ENCODE measurements at regions not wholly inside any gene's neighbourhood (a gene's known extent, or its start where the extent isn't known, plus 50 kb on each side); places are given as distances from the start of the nearest gene placed in this dataset.

- peak; percentile 90 for TF ChIP-seq POLR2AphosphoS5 (IDR thresholded peaks at IDR 0.05)
- peak; percentile 94 for TF ChIP-seq EP300 (conservative IDR thresholded peaks at IDR 0.05; ENCODE audit: poor library complexity, severe bottlenecking)
- no peak for TF ChIP-seq SMC3 (conservative IDR thresholded peaks at IDR 0.05; ENCODE audit: poor library complexity)
- peak; percentile 46 for TF ChIP-seq REST (IDR thresholded peaks at IDR 0.05; ENCODE audit: borderline replicate concordance)
- TF ChIP-seq RAD21 (conservative IDR thresholded peaks at IDR 0.05): peak; percentile 22
- no peak for TF ChIP-seq CTCF (IDR thresholded peaks at IDR 0.05; ENCODE audit: poor library complexity, severe bottlenecking)
- no peak overlapping the region for H3K4me2 ChIP-seq (ENCODE audit: low read length)
- no peaks in the 10 kb centered on the region for H3K36me3 ChIP-seq (ENCODE audit: insufficient read depth, low read length)
- no peaks in the 10 kb centered on the region for H3K79me2 ChIP-seq (replicated peaks; ENCODE audit: insufficient read depth, low read length)
- H3K27ac ChIP-seq (ENCODE audit: low read length): peak overlapping the region; percentile 37
- no peaks in the 10 kb centered on the region for H4K20me1 ChIP-seq (ENCODE audit: insufficient read depth)
- H3K27me3 ChIP-seq (ENCODE audit: insufficient read depth, low read depth, low read length): no peaks in the 10 kb centered on the region
- H3K9ac ChIP-seq (ENCODE audit: low read length): no peak overlapping the region
- H3K9me2 ChIP-seq (ENCODE audit: insufficient read depth, low read length): no peaks in the 10 kb centered on the region
- no peaks in the 10 kb centered on the region for H3F3A ChIP-seq (ENCODE audit: insufficient read depth, low read length, poor library complexity, severe bottlenecking)
- H2AFZ ChIP-seq (ENCODE audit: low read depth, low read length): no peak overlapping the region
- H3K9me3 ChIP-seq (ENCODE audit: low read length): no peaks in the 10 kb centered on the region
- H3K4me3 ChIP-seq (ENCODE audit: low read length): no peak overlapping the region
Observed at GRCh38 chr16:59236804-59237458, 502.8 kb upstream of the GOT2 start.

- H2AFZ ChIP-seq (ENCODE audit: low read depth, low read length): no peak overlapping the region
Observed at GRCh38 chr16:59224401-59224800, 490.3 kb upstream of the GOT2 start.

More at GRCh38 chr16:59224401-59224800, 490.3 kb upstream of the GOT2 start:
- H3K9ac ChIP-seq (ENCODE audit: low read length): no peak overlapping the region
- no peaks in the 10 kb centered on the region for H3K79me2 ChIP-seq (replicated peaks; ENCODE audit: insufficient read depth, low read length)
- no peaks in the 10 kb centered on the region for H3K9me3 ChIP-seq (ENCODE audit: low read length)
- no peak overlapping the region for H3K4me3 ChIP-seq (ENCODE audit: low read length)
- no peaks in the 10 kb centered on the region for H3K36me3 ChIP-seq (ENCODE audit: insufficient read depth, low read length)
- no peaks in the 10 kb centered on the region for H3K27me3 ChIP-seq (ENCODE audit: insufficient read depth, low read depth, low read length)
- no peaks in the 10 kb centered on the region for H3F3A ChIP-seq (ENCODE audit: insufficient read depth, low read length, poor library complexity, severe bottlenecking)
- H4K20me1 ChIP-seq (ENCODE audit: insufficient read depth): no peaks in the 10 kb centered on the region
- no peak overlapping the region for H3K27ac ChIP-seq (ENCODE audit: low read length)
- no peak overlapping the region for H3K4me2 ChIP-seq (ENCODE audit: low read length)
- TF ChIP-seq POLR2AphosphoS5 (IDR thresholded peaks at IDR 0.05) (no peak), REST (IDR thresholded peaks at IDR 0.05; ENCODE audit: borderline replicate concordance) (no peak), TAF1 (IDR thresholded peaks at IDR 0.05; ENCODE audit: low read depth) (no peak), EP300 (conservative IDR thresholded peaks at IDR 0.05; ENCODE audit: poor library complexity, severe bottlenecking) (no peak), SMC3 (conservative IDR thresholded peaks at IDR 0.05; ENCODE audit: poor library complexity) (no peak), MXI1 (conservative IDR thresholded peaks at IDR 0.05; ENCODE audit: poor library complexity, severe bottlenecking) (no peak), EZH2 (IDR thresholded peaks at IDR 0.05; ENCODE audit: borderline replicate concordance, insufficient read depth, low read length, poor library complexity, severe bottlenecking) (no peak), CTCF (IDR thresholded peaks at IDR 0.05; ENCODE audit: poor library complexity, severe bottlenecking) (no peak), RAD21 (conservative IDR thresholded peaks at IDR 0.05) (no peak)
- no peaks in the 10 kb centered on the region for H3K9me2 ChIP-seq (ENCODE audit: insufficient read depth, low read length)

Data from neural cell (in vitro differentiated cells).